Fibroblast of pulmonary artery (primary cell): ENCODE measurements at regions not wholly inside any gene's neighbourhood (a gene's known extent, or its start where the extent isn't known, plus 50 kb on each side); places are given as distances from the start of the nearest gene placed in this dataset.
"Not testable (repeated sequence)": the region's sequence is repeated elsewhere in the genome, so short reads cannot be mapped to it uniquely, and the experiment has no call there.

Experiments used
- DNase-seq: peaks from one replicate; pipeline ENCODE4 v3.0.0-alpha.2; 2010; ENCODE audit warnings: low read depth
- H3K4me3 ChIP-seq: replicated peaks from 2 replicates; pipeline ENCODE4 v1.5.1; 2011; ENCODE audit warnings: low read depth, mild to moderate bottlenecking, control low read depth, low read length, moderate library complexity
- CTCF ChIP-seq: IDR thresholded peaks from 2 replicates; pipeline ENCODE4 v1.5.1; 2011; ENCODE audit warnings: mild to moderate bottlenecking, control low read depth, low read length, inconsistent platforms; ENCODE audit errors: missing control alignments

- DNase-seq: no peak
- no peak overlapping the region for H3K4me3 ChIP-seq
- TF ChIP-seq CTCF: no peak
These were observed 341.6 kb downstream of the SOX9 start for GRCh38 chr17:72462407-72462806.

GRCh38 chr17:72462814-72463213 lies 342.0 kb downstream of the SOX9 start:
- no peak for DNase-seq
- no peak for TF ChIP-seq CTCF
- no peak overlapping the region for H3K4me3 ChIP-seq

GRCh38 chr17:72463287-72464102 lies 342.7 kb downstream of the SOX9 start:
- H3K4me3 ChIP-seq: no peak overlapping the region
- TF ChIP-seq CTCF: no peak
- no peak for DNase-seq

- DNase-seq, H3K4me3 ChIP-seq: not testable (repeated sequence)
These were observed 343.4 kb downstream of the SOX9 start for GRCh38 chr17:72464221-72464620.

- no peak for TF ChIP-seq CTCF
- no peak overlapping the region for H3K4me3 ChIP-seq
- DNase-seq: peak; percentile 75
These were observed 344.6 kb downstream of the SOX9 start for GRCh38 chr17:72465191-72466024.

GRCh38 chr17:72466199-72466598 lies 345.4 kb downstream of the SOX9 start:
- H3K4me3 ChIP-seq: no peak overlapping the region
- TF ChIP-seq CTCF: no peak

GRCh38 chr17:72466606-72467005 lies 345.8 kb downstream of the SOX9 start:
- no peak overlapping the region for H3K4me3 ChIP-seq
- no peak for DNase-seq
- TF ChIP-seq CTCF: no peak

More at GRCh38 chr17:72466199-72466598, 345.4 kb downstream of the SOX9 start:
- DNase-seq: peak; percentile 51
